OCI-LY3 (cell line): ENCODE measurements at regions not wholly inside any gene's neighbourhood (a gene's known extent, or its start where the extent isn't known, plus 50 kb on each side); places are given as distances from the start of the nearest gene placed in this dataset.

ENCODE experiments used
- H2AFZ ChIP-seq: fragments of 200-600, 300-600 bp; shearing (Covaris generic); 2 replicates; pipeline ENCODE4 v1.6.0; 2014; ENCODE audit warnings: antibody characterized with exemption, low read depth, low read length
- H3K27ac ChIP-seq: fragments of 200-600, 300-600 bp; sonication (generic); 2 replicates; pipeline ENCODE4 v1.5.1; 2014; ENCODE audit warnings: mild to moderate bottlenecking, low read length, moderate library complexity, mixed read lengths
- H3K27me3 ChIP-seq: fragments of 200-600, 300-600 bp; sonication (generic); 2 replicates; pipeline ENCODE4 v1.6.1; 2014; ENCODE audit warnings: low read depth, low read length, mixed read lengths
- H3K36me3 ChIP-seq: fragments of 200-600, 300-600 bp; sonication (generic); replicated peaks from 2 replicates; pipeline ENCODE3; 2014; ENCODE audit warnings: low read depth, low read length, mixed read lengths
- H3K4me1 ChIP-seq: fragments of 300-600, 200-600 bp; sonication (generic); 2 replicates; pipeline ENCODE4 v1.6.1; 2014; ENCODE audit warnings: low read length, mixed read lengths
- H3K4me2 ChIP-seq: fragments of 200-600, 300-600 bp; sonication (generic); 2 replicates; pipeline ENCODE4 v1.6.1; 2014; ENCODE audit warnings: low read length, mixed read lengths
- H3K4me3 ChIP-seq: fragments of 300-600, 200-600 bp; sonication (generic); 2 replicates; pipeline ENCODE4 v1.5.1; 2014; ENCODE audit warnings: antibody characterized with exemption, mild to moderate bottlenecking, low read length, moderate library complexity
- H3K79me2 ChIP-seq: fragments of 300-600, 200-600 bp; shearing (Covaris generic); 2 replicates; pipeline ENCODE4 v1.6.1; 2014; ENCODE audit warnings: mild to moderate bottlenecking, low read length, mixed read lengths
- H3K9ac ChIP-seq: fragments of 300-600, 200-600 bp; shearing (Covaris generic); 2 replicates; pipeline ENCODE4 v1.6.0; 2014; ENCODE audit warnings: mild to moderate bottlenecking, low read length, moderate library complexity
- H3K9me3 ChIP-seq: fragments of 200-600, 300-600 bp; shearing (Covaris generic); 2 replicates; pipeline ENCODE4 v1.6.1; 2014; ENCODE audit warnings: low read length, mixed read lengths; ENCODE audit not compliant: insufficient read depth
- H4K20me1 ChIP-seq: fragments of 200-600, 300-600 bp; sonication (generic); 2 replicates; pipeline ENCODE4 v1.6.1; 2016; ENCODE audit warnings: low read length, mixed read lengths; ENCODE audit not compliant: insufficient read depth
- EZH2phosphoT487 ChIP-seq: fragments of 200-600 bp; shearing (Covaris generic); IDR thresholded peaks from 2 replicates; pipeline ENCODE4 v1.6.1; 2018; ENCODE audit warnings: antibody characterized with exemption, mixed run types, low read depth
- TF ChIP-seq, protein P1 (sequence below): fragments of 200-600, 300-600 bp; sonication (generic); IDR thresholded peaks from 2 replicates; pipeline ENCODE4 v1.5.1; 2014; ENCODE audit warnings: antibody characterized with exemption, low read length, low read depth

GRCh38 chr9:130763331-130764171, 70.0 kb downstream of the EXOSC2 start:
- H2AFZ ChIP-seq: peak overlapping the region; percentile 15; the same call in 1 of the 2 replicates
- TF ChIP-seq, protein P1, sequence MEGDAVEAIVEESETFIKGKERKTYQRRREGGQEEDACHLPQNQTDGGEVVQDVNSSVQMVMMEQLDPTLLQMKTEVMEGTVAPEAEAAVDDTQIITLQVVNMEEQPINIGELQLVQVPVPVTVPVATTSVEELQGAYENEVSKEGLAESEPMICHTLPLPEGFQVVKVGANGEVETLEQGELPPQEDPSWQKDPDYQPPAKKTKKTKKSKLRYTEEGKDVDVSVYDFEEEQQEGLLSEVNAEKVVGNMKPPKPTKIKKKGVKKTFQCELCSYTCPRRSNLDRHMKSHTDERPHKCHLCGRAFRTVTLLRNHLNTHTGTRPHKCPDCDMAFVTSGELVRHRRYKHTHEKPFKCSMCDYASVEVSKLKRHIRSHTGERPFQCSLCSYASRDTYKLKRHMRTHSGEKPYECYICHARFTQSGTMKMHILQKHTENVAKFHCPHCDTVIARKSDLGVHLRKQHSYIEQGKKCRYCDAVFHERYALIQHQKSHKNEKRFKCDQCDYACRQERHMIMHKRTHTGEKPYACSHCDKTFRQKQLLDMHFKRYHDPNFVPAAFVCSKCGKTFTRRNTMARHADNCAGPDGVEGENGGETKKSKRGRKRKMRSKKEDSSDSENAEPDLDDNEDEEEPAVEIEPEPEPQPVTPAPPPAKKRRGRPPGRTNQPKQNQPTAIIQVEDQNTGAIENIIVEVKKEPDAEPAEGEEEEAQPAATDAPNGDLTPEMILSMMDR: no peak
- TF ChIP-seq EZH2phosphoT487: no peak
- peaks cover 46% of the 10 kb centered on the region for H3K79me2 ChIP-seq
- peaks cover 74% of the 10 kb centered on the region for H3K4me1 ChIP-seq
- peaks cover 2% of the 10 kb centered on the region for H3K36me3 ChIP-seq
- peak overlapping the region; percentile 39; the same call in 1 of the 2 replicates for H3K9ac ChIP-seq
- H3K27me3 ChIP-seq: no peaks in the 10 kb centered on the region
- H3K27ac ChIP-seq: peak overlapping the region; percentile 84; the same call in 1 of the 2 replicates
- peak overlapping the region; percentile 71 for H3K4me2 ChIP-seq
- no peaks in the 10 kb centered on the region for H4K20me1 ChIP-seq
- no peak overlapping the region for H3K4me3 ChIP-seq
- H3K9me3 ChIP-seq: no peaks in the 10 kb centered on the region

DNA sequence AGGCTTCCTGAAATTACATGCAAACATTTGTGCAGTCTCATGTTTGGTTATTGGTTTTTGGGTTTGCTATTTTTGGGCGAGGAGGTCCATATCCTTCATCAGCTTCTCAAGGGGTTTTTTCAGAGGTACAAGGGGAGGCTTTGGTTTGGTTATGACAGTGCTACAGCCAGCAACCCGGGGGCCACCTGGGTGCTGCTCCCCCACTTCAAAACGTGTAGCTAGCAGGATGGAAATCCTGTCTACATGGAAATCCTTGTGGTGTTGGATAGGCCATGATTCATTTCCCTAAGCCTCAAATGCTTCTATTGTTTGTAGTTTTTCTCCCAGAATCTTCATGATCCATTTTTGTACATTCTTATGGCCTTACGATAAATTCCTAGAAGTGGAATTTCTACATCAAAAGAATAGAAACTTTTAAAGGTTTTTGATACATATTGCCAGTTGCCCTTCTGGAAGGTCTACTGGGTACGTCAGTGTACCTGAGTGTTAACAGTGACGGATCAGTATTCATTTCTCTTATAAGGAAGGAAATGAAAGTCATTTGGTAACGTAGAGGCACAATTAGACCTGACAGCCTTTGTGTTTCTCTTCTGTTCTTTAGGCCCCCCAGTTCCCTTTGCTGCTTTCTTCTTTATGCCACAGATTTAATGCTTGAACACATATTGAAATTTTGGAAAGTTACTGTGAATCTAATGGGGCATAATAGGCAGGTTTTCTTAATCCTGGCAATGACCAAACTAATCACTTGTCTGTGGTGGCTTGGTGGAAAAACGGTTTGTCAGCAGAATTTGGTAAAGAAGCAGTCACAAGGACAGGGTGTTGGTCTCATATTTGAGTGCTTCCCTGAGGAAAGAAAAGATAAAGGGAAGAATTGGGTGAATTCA, 69.7 kb upstream of the ABL1 start:
- H3K4me3 ChIP-seq: peak overlapping the region; percentile 58
- peak overlapping the region; percentile 71 for H3K4me2 ChIP-seq
- H3K4me1 ChIP-seq: peaks cover 80% of the 10 kb centered on the region
- no peaks in the 10 kb centered on the region for H4K20me1 ChIP-seq
- H3K27ac ChIP-seq: peak overlapping the region; percentile 84
- TF ChIP-seq EZH2phosphoT487: no peak
- TF ChIP-seq, protein P1: no peak
- no peaks in the 10 kb centered on the region for H3K27me3 ChIP-seq
- H3K79me2 ChIP-seq: peaks cover 48% of the 10 kb centered on the region
- H3K9ac ChIP-seq: peak overlapping the region; percentile 39
- peaks cover 2% of the 10 kb centered on the region for H3K36me3 ChIP-seq
- H2AFZ ChIP-seq: no peak overlapping the region; the same call in 1 of the 2 replicates
- no peaks in the 10 kb centered on the region for H3K9me3 ChIP-seq

GRCh38 chr9:130766021-130766926, 68.8 kb upstream of the ABL1 start:
- H4K20me1 ChIP-seq: no peaks in the 10 kb centered on the region
- H3K27me3 ChIP-seq: no peaks in the 10 kb centered on the region
- peak overlapping the region; percentile 58 for H3K4me3 ChIP-seq
- H3K4me1 ChIP-seq: peaks cover 82% of the 10 kb centered on the region
- no peaks in the 10 kb centered on the region for H3K9me3 ChIP-seq
- peak overlapping the region; percentile 84 for H3K27ac ChIP-seq
- peaks cover 2% of the 10 kb centered on the region for H3K36me3 ChIP-seq
- peak overlapping the region; percentile 39 for H3K9ac ChIP-seq
- TF ChIP-seq, protein P1: no peak
- TF ChIP-seq EZH2phosphoT487: no peak
- H3K4me2 ChIP-seq: peak overlapping the region; percentile 71
- H2AFZ ChIP-seq: peak overlapping the region; percentile 44; the same call in 1 of the 2 replicates
- H3K79me2 ChIP-seq: peaks cover 48% of the 10 kb centered on the region
